ENCODE measurements at regions not wholly inside any gene's neighbourhood (a gene's known extent, or its start where the extent isn't known, plus 50 kb on each side); places are given as distances from the start of the nearest gene placed in this dataset.

DNA sequence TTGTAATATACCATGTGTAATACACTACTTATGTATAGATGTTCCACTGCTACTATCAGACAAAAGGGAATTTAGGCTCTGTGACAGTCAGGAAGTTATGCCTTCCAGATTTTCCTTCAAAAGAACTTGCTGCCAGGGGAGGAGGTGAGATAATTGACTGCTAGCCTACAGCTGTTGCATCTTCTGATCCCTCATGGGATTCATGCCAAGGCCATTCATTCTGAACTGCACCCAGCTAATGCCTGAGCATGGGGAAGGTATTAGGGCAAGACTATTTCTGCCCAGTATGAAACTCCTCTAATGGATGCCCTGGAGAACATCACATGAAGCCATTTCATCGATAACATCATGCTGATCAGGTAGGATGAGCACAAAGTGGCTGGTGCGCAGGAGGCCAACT lies 746.5 kb upstream of the ZNF608 start:
- TF ChIP-seq TCF12 (IDR thresholded peaks at IDR 0.05; ENCODE audit: low read depth) (no peak), CREB1 (IDR thresholded peaks at IDR 0.05; ENCODE audit: low read depth) (no peak), RAD21 (IDR thresholded peaks at IDR 0.05; ENCODE audit: low read depth) (no peak), EGR1 (IDR thresholded peaks at IDR 0.05) (no peak), CEBPB (IDR thresholded peaks at IDR 0.05) (no peak), ZBTB7A (IDR thresholded peaks at IDR 0.05; ENCODE audit: low read depth) (no peak), EP300 (IDR thresholded peaks at IDR 0.05; ENCODE audit: borderline replicate concordance) (no peak), TAF1 (IDR thresholded peaks at IDR 0.05; ENCODE audit: low read depth) (no peak), YY1 (IDR thresholded peaks at IDR 0.05; ENCODE audit: low read depth) (no peak), FOXM1 (IDR thresholded peaks at IDR 0.05; ENCODE audit: borderline replicate concordance, low read depth) (no peak)

GRCh38 chr5:125496393-125496792 lies 750.0 kb upstream of the ZNF608 start:
- no peak for TF ChIP-seq FOXM1 (IDR thresholded peaks at IDR 0.05; ENCODE audit: borderline replicate concordance, low read depth)
- no peak for TF ChIP-seq TAF1 (IDR thresholded peaks at IDR 0.05; ENCODE audit: low read depth)
- no peak for TF ChIP-seq ZBTB7A (IDR thresholded peaks at IDR 0.05; ENCODE audit: low read depth)
- TF ChIP-seq EP300 (IDR thresholded peaks at IDR 0.05; ENCODE audit: borderline replicate concordance): no peak
- no peak for TF ChIP-seq TEAD4 (IDR thresholded peaks at IDR 0.05)
- TF ChIP-seq EGR1 (IDR thresholded peaks at IDR 0.05): no peak
- TF ChIP-seq TCF12 (IDR thresholded peaks at IDR 0.05; ENCODE audit: low read depth): no peak
- TF ChIP-seq REST (IDR thresholded peaks at IDR 0.05; ENCODE audit: low read depth): no peak
- TF ChIP-seq NFIC (IDR thresholded peaks at IDR 0.05): no peak
- TF ChIP-seq YY1 (IDR thresholded peaks at IDR 0.05; ENCODE audit: low read depth): no peak
- no peak for TF ChIP-seq CREB1 (IDR thresholded peaks at IDR 0.05; ENCODE audit: low read depth)
- TF ChIP-seq USF1 (IDR thresholded peaks at IDR 0.05): no peak
- no peak for TF ChIP-seq CEBPB (IDR thresholded peaks at IDR 0.05)
- TF ChIP-seq, protein P1, sequence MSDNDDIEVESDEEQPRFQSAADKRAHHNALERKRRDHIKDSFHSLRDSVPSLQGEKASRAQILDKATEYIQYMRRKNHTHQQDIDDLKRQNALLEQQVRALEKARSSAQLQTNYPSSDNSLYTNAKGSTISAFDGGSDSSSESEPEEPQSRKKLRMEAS (IDR thresholded peaks at IDR 0.05): no peak
- TF ChIP-seq RAD21 (IDR thresholded peaks at IDR 0.05; ENCODE audit: low read depth): no peak

- no peak for TF ChIP-seq EGR1 (IDR thresholded peaks at IDR 0.05)
- no peak for TF ChIP-seq TEAD4 (IDR thresholded peaks at IDR 0.05)
- TF ChIP-seq, protein P1 (IDR thresholded peaks at IDR 0.05): no peak
Measured at GRCh38 chr5:125497651-125498050, 751.2 kb upstream of the ZNF608 start.

GRCh38 chr5:125499636-125500332 lies 753.3 kb upstream of the ZNF608 start:
- no peak for TF ChIP-seq TAF1 (IDR thresholded peaks at IDR 0.05; ENCODE audit: low read depth)
- TF ChIP-seq EP300 (IDR thresholded peaks at IDR 0.05; ENCODE audit: borderline replicate concordance): no peak
- TF ChIP-seq EGR1 (IDR thresholded peaks at IDR 0.05): no peak
- TF ChIP-seq ZBTB7A (IDR thresholded peaks at IDR 0.05; ENCODE audit: low read depth): no peak
- TF ChIP-seq USF1 (IDR thresholded peaks at IDR 0.05): no peak
- no peak for TF ChIP-seq CREB1 (IDR thresholded peaks at IDR 0.05; ENCODE audit: low read depth)
- no peak for TF ChIP-seq TEAD4 (IDR thresholded peaks at IDR 0.05)

- TF ChIP-seq EGR1 (IDR thresholded peaks at IDR 0.05) (no peak), YY1 (IDR thresholded peaks at IDR 0.05; ENCODE audit: low read depth) (no peak), TEAD4 (IDR thresholded peaks at IDR 0.05) (no peak), USF1 (IDR thresholded peaks at IDR 0.05) (no peak), ZBTB7A (IDR thresholded peaks at IDR 0.05; ENCODE audit: low read depth) (no peak), CEBPB (IDR thresholded peaks at IDR 0.05) (no peak), NFIC (IDR thresholded peaks at IDR 0.05) (no peak)
Measured at GRCh38 chr5:125501396-125501795, 755.0 kb upstream of the ZNF608 start.

DNA sequence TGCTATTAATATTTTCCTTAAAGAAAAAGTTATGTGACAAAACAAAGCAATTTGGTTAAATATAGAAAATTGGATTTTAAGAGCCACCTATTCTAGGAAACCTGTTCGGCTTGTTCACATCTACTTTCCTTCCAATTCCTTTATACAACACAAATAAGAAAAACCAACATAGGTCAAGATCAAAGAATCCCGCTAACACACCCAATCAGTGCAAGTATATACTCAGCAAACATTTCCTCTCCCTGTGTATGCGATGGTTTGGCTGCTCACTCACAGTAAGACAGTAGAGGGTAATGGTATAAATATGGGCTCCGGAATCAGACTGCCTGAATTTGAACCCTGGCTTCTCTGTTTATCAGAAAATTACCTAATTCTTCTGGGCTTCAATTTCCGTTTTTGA lies 757.5 kb upstream of the ZNF608 start:
- no peak for TF ChIP-seq NFIC (IDR thresholded peaks at IDR 0.05)
- no peak for TF ChIP-seq RAD21 (IDR thresholded peaks at IDR 0.05; ENCODE audit: low read depth)

DNA sequence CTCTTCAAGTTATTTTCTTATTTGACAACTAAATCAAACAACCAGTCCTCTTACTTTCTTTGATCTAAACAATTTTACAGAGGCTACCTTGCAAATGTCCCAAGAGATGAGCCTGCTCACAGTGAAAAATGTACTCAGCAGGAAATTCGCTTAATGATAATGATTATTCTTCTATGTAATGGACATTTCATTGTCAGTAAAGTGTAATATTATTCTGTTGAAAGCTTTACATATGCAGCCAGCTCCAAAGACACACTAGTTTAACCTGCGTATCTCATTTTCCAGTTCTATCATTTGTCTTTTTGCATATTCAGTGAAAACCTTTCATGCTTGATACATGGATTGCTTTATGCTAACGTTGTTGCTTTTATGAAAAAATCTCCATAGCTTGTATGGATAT lies 758.7 kb upstream of the ZNF608 start:
- no peak for TF ChIP-seq TEAD4 (IDR thresholded peaks at IDR 0.05)
- no peak for TF ChIP-seq TCF12 (IDR thresholded peaks at IDR 0.05; ENCODE audit: low read depth)
- TF ChIP-seq TAF1 (IDR thresholded peaks at IDR 0.05; ENCODE audit: low read depth): no peak
- no peak for TF ChIP-seq FOXM1 (IDR thresholded peaks at IDR 0.05; ENCODE audit: borderline replicate concordance, low read depth)
- no peak for TF ChIP-seq RAD21 (IDR thresholded peaks at IDR 0.05; ENCODE audit: low read depth)
- TF ChIP-seq NFIC (IDR thresholded peaks at IDR 0.05): no peak
- TF ChIP-seq REST (IDR thresholded peaks at IDR 0.05; ENCODE audit: low read depth): no peak
- no peak for TF ChIP-seq CREB1 (IDR thresholded peaks at IDR 0.05; ENCODE audit: low read depth)
- no peak for TF ChIP-seq CEBPB (IDR thresholded peaks at IDR 0.05)
- TF ChIP-seq USF1 (IDR thresholded peaks at IDR 0.05): no peak
